GDM1 (cell line): ENCODE measurements at regions not wholly inside any gene's neighbourhood (a gene's known extent, or its start where the extent isn't known, plus 50 kb on each side); places are given as distances from the start of the nearest gene placed in this dataset.
"Not testable (repeated sequence)": the region's sequence is repeated elsewhere in the genome, so short reads cannot be mapped to it uniquely, and the experiment has no call there.

Source experiments
- DNase-seq: peaks from one replicate; lab custom pipeline; 2025; lab: John Stamatoyannopoulos, UW

DNA sequence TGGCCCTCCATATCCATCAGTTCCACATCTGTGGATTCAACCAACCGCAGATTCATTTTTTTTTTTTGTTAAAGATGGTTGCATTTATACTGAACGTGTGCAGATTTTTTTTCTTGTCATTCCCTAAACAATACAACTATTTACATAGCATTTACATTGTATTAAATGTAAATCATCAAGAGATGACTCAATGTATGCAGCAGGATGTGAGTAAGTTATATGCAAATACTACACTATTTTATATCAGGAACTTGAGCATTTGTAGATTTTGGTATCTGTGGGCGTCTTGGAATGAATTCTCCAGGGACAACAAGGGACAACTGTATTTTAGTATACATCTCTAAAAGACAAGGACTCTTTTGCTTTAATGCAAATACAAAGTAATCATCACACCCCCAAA lies 299.2 kb upstream of the ZNF608 start:
- DNase-seq = no peak

DNA sequence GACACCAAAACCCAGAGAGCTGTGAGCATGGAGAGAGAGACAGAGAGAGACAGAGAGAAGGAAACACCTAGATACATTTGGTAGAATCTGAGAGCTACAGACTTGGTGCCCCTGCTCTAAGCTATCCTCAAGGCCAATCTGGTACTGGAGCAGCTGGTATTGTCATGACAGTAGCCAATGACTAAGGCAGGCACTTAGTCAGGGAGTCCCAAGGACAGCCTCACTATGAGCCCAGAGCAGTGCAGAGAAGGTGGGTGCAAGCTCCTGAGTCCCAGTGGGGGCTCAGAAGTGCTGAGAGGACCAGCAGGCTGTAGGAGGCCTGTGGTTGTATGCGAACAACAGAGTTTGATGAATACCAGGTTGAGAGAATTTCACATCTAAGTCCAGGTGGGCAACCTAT lies 300.4 kb upstream of the ZNF608 start:
- DNase-seq = no peak

DNA sequence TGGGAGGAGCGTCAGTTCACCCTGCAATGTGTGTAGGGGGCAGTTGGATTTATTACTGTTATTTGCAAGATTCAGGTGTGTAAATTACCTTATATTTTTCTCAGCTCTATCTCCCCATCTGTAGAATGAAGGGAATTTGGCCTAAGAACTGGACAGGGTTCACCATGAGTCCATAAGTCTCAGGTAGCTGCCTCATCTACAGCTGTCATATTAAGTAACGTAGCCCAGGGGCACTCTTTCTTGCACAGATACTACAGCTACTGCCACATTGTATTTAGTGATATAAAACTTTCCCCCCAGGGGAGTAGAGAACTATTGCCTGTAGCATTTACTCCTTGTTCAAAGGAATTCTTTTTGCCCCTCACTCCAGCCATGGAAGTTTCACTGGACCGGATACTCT lies 301.4 kb upstream of the ZNF608 start:
- no peak for DNase-seq

DNA sequence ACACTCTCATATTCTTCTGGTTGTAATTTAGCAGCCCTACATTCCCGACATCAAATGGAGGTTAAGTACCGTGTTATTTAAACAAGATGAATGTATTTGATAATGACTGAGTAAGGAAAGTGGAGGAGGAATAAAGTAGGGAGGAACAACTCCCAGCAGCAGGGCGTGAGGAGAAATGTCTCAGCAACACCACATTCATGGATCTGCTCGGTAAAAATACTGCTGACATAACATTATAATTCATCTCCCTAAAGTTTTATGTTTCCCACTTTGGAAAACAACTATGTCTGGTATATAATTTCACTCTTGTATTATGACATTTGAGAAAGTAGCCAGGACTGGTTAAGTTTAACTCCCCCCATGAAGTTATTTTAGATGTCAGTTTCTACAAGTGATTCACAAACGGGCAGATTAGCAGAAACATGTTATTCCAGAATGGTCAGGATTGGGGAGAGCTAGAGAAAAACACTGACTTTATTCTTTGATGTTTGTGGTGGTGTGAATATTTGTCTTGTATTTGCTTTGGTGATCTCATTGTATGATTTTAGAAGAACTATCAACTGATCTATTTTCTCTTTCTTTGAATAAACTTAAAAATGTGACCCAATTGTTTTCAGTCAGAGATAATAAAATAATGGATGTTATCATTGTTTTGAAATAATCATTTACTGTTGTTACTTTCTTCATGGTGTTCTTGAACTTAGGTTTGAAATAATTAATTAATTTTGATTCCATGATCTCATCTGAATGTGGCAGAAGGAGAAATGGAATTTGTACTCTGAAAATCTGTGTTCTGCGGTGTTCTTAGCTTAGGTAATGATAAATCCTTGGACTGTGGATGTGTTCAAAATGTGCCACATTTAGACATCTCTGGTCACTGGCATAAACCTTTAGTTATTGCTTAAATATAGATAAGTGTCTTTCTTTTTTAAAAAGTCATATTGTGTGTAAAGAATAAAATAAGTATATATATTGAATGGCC lies 303.6 kb upstream of the ZNF608 start:
- no peak for DNase-seq

DNA sequence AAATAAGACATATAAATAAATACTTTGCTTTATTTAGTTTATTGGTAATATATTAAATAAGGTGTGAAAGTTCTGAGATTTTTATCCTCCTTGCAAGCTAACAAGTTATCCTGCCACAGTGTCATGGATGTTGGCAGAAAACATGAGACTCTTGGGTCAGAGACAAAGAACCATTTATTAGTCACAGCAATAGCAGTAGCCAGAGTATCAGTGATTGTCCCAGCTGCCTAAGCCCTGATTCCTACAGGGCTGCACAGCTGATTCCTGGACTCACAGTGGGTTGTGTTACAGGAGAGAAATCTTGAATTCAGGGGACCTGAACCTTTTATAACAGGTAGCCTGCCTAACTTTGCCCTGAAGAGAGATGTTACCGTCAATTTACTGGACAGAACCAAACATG lies 304.5 kb upstream of the ZNF608 start:
- no peak for DNase-seq

DNA sequence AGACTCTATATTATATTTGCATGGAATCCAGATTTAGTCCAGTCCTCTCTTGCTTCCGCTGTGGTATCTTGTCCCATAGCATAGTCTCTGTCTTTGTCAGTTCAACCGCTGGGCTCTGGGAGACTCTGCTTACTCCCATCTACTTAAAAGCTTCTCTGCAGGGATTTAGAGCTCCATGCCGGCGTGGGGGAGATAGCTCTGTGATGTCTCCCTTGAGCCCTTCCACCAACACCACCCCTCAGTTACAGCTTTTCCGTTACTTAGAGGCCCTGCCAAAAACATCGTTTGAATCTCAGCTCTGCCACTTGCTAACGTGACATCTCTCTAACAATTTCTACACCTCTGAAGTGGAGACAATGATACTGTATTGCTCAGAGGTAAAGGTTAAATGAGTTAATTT lies 306.1 kb upstream of the ZNF608 start:
- no peak for DNase-seq

DNA sequence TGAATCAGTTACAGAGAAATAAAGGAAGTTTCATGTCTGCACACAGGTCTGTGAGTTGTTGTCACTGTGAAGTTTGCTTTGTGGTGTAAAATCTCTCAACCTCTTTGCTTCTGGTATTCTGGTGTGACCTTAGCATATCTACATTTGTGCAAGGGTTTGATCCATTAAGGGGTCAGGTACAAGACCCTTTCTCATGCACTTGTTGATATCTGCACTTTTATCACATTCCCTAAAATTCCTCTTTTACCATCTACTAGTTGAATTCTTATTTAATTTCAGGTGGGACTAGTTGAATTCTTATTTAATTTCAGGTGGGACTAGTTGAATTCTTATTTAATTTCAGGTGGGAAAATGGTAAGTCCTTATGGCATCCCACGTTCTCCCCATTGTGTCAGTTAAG lies 306.7 kb upstream of the ZNF608 start:
- DNase-seq = no peak

DNA sequence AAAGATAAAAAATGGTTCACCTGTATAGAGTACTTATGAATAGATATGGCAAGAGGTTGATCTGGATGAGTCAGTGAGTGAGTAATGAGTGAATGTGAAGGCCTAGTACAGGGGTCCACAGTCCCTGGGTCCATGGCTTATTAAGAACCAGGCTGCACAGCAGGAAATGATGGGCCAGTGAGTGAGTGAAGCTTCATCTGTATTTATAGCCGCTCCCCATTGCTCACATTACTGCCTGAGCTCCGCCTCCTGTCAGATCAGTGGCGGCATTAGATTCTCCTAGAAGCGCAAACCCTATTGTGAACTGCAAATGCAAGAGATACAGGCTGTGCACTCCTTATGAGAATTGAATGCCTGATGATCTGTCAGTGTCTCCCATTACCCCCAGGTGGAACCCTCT lies 307.7 kb upstream of the ZNF608 start:
- DNase-seq = no peak

DNA sequence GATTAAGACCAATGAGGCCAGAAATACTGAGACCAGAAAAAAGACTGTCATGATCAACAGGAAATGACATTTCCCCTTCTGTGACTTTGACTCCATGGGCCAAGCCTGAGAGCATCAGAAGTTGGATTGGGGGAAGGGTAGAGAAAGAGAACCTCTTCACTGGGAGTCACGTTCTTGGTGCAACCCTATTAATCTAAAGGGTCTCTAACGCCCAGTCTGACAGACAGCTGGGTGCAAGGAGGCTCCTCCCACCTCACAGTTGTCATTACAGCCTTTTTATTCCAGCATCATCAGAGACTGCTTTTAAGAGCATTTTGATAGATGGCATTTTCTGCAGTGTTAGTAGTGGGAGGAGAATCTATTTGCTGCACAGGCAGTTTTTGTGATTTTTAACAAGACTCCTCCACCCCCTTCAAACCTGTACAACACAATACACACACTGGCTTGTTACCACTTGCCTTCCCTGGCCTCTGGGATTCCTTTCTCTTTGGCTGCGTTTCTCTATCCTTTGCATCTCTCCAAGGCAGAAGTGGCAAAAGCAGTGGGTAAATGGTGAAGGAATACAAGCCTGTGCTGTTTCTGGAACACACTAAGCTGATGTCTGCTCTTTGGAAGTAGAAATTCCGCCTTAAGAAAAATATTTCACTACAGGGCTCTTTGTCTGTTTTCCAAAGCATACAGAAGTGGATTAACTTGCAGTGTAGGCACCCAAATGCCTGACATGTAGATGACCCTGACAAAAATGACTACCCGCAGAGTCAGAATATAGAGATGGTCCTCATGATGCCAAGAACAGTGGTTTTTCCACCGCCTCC lies 310.4 kb upstream of the ZNF608 start:
- no peak for DNase-seq

DNA sequence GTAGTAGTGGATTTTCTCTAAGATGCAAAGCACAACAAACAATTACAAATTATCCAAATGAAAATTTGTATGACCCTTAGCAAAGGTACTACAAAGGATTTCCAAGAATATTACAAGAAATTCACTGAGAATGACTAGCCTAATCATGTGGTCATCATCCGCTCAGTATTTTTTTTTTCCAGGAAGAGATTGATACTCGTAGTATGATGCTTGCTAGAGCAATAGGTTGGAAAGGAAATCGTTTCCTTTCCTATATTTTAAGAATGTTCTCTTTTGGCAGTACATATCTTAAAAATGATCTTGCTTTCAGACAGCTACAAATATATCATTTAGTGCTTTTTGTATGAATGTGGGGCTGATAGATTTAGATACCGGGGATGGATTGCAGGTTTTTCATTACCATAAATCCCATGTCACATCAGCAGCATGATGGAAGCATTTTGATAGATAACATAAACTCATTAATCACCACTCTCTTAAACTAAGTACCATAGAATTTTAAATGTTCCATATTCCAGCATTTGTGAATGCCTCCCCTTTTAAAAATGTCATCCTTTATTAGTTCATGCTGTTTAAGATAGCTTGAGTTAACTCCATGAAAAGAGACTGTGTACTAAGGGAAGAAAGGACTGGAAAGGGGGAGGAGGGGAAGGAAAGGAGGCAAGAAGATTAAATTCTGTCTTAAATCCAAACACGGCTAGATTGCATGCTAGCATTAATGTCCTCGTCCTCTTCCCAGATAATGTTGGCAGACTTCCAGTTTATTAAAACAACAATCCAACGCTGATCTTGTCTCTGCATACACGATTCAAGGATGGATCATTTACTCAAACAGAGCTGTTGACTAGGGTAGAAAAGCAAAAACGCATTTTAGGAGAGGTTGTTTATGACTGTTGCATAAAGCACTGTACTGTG lies 311.7 kb upstream of the ZNF608 start:
- no peak for DNase-seq

DNA sequence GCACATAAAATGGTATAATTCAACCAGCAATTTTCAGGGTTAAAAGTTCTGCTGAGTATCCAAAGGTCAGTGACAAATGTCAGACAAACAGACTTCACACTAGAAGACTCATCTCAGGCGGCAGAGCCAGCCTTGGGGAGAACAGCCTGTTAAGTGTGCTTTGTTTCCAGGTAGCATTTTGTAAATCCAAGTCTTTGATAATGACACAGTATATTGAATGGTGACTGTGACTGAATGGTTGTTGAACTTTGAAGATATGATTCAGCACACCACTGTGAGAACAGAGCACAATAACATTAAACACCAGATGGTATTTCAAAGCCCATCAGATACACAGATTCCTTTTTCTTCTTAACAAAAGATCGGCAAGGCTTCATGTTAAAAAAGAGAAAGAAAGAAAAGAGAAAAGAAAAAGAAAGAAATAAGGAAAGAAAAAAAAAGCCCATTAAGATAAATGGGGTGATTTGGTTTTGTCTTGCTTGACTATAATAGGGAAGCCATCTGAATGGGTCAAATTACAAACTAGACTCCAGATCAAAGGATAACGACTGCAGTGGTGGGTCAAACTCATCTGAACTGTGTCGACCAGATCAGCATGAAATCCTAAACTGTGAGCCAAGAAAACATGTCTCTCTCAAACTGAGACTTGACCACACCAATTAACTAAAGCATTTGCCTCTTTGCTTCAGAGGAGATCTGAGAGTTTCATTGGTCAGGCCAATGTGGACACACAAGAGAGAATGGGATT lies 313.0 kb upstream of the ZNF608 start:
- no peak for DNase-seq

DNA sequence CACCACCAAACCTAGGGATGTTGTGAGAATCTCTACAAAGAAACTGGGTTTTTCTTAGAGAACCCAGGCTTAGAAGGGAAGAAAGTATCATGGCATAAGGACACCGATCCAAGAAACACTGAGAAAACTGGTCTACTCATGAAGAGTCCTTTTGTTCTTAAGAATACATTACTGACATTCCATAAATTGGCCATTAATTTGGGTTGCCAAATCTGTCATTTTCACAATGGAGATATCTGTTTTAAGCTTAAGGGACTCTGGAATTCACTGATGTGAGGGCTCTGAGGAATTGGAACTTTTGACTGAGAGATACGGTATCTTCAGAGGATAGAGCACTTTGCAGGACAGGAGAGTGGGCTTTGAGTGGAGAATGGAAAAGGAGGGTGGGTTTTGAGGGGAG lies 315.3 kb upstream of the ZNF608 start:
- DNase-seq = no peak

DNA sequence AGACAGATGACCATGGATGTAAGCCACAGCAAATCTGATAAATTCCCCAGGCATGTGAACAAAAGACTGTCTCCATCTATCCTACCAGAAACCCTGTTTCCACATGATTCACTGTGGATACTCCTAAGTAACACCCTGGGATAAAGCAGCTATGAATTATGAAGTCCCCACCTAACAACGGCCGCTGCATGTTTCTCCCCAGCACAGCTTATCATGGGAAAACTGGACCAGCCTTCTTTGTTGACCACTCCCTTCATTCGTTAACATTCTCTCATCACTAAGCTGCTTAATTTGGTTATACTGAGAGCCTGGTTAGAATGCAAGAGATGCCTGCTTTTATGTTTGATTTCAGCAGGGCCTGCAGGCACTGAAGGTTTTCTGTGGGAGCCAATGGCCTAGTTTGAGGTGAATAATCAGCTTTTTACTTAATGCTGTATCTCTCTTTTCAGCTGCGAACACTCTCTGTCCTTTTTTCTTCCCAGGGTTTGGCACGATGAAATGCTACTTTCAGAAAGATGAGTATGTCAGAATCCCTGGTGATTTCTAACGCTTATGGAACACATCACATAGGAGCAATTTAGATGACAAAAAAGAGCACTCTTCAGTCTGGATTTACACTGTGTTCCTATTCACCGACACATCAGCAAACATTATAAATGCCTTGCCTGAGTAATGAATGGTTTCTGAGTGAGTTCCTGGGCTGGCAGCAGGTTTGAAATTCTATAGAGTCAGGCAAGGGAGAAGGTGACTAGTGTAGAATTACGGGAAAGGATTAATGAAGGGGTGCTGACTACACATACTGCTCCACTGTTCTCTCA lies 318.4 kb upstream of the ZNF608 start:
- no peak for DNase-seq

DNA sequence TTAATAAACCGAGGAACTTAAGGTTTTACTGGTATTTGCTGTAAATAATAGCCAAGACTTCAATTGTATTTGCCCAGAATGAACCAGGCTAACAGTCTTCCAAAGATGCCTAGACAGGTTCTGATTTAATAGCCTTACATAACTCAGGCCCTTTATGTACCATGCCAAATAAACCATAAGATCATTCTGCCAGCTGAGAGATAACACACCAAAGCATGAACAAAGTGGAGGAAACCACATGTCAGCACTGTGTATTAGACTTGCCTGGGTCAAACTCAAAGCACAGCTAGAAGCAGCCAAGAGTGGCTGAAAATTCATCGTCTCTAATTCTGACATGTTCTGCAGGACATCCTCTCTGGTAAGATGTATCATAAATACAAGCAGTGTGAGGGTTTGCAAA lies 319.3 kb upstream of the ZNF608 start:
- DNase-seq = no peak

DNA sequence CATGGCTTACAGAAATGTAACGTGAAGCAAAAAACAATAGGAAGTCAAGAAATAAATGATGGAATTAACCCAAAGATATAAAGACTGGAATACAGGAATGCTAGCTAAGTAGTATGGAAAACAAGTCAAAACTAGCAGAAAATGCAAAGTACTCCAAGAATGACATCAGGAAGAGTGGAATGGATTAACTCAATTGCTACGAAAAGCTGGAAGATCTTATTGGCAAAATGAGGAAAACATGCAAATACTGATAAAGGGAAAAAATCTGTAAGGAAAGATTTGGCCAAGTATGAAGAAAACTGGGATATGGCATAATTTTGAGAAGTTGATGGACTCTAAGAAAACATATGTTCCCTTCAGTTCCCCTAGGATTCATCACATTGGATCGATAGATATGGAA lies 324.5 kb upstream of the ZNF608 start:
- DNase-seq = no peak

DNA sequence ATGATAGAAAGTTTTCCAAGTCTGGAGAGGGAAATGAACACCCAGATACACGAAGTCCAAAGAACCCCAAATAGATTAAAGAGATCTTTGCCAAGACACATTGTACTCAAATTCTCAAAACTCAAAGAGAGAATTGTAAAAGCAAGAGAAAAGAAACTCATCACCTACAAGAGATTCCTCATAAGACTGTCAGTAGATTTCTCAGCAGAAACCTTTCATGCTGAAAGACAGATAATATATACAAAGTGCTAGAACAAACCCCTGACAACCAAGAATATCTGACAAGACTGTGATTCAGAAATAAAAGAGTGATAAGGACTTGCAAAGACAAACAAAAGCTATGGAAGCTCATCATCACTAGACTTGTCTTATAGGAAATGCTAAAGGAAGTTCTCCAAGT lies 326.7 kb upstream of the ZNF608 start:
- DNase-seq = no peak

DNA sequence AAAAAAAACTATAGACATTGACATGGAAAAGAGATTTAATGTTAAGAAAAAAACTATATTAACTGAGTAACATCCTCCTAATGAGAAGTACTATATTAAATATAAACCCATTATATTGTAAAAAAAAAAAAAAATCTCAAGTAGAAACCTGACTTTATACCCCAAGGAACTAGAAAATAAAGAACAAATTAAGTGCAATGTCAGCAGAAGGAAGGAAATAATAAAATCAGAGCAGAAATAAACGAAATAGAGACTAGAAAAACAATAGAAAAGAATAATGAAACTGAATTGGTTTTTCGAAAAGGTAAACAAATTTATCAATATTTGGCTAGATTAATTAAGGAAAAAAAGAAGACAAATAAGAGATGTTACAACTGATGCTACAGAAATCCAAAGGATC lies 329.1 kb upstream of the ZNF608 start:
- DNase-seq = no peak

DNA sequence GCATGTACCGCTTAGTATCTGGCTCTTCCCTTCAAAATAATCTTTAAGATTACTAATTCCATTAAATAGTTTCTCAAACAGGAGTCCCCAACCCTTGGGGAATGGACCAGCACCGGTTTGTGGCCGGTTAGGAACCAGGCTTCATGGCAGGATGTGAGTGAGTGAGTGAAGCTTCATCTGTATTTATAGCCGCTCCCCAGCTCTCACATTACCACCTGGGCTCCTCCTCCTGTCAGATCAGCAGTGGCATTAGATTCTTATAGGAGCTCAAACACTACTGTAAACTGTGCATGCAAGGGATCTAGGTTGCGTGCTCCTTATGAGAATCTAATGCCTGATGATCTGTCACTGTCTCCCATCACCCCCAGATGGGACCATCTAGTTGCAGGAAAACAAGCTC lies 332.6 kb upstream of the ZNF608 start:
- DNase-seq = not testable (repeated sequence)

DNA sequence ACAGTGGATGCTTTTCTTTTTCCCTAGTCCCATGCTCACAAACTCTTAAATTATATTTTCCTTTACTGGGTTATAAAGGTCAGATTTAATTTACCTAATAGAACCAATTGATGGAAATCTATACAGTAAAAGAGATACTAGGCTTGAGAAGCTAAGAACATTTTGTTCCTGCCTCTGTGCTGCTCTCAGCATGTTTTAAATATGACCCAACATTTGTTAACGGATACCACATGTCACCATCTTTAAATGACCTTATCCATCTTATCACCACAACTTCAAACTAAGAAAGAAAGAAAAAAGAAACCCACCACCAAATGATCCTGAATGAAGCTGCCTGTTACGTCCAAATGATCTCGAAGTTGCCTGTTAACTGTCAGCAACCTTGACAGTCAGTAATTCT lies 334.7 kb upstream of the ZNF608 start:
- no peak for DNase-seq

DNA sequence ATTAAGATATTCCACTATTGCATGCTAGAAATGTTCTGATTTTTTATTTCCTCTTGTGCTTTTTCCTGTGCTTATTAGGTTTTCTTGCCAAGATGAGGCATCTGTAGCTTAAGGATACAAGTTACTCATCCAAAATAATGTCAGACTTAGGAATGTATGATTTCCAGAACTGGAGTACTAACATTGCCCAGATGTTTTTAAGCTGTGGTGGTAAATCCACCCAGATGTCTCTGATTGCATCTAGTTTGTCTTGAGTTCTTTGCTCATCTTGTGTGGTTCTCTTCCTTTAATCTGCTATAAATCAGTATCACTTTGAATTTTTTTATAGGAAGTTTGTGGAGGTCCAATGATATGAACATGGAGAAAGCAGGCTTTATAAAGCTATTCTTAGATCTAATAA lies 337.5 kb upstream of the ZNF608 start:
- no peak for DNase-seq
